ENCODE measurements at regions not wholly inside any gene's neighbourhood (a gene's known extent, or its start where the extent isn't known, plus 50 kb on each side); places are given as distances from the start of the nearest gene placed in this dataset.
A peak's percentile ranks its signal among the peaks of the same experiment; 100 is the strongest.
"Not testable (repeated sequence)": the region's sequence is repeated elsewhere in the genome, so short reads cannot be mapped to it uniquely, and the experiment has no call there.

DNA sequence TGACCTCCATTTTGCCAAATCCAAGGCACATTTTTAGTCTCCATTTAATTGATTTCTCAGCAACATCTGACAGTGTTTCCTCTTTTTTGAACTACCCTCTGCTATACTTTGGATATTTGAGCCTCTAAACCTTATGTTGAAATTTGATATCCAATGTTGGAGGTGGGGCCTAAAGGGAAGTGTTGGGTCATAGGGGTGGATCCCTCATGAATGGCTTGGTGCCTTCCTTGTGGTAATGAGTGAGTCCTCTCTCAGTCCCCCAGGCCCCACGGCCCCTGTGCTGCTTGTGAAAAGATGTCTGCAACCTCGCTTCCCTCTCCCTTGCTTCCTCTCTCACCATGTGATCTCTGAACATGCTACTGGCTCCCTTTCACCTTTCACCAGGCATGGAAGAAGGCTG lies 96.8 kb upstream of the DGKB start:
- no peak for TF ChIP-seq JUND (IDR thresholded peaks at IDR 0.05; ENCODE audit: low read depth)
- in situ Hi-C loops (cut with HindIII; ENCODE audit: low pct_unique_long_range_greater_than_20kb, low sequenced_read_pairs) = no loop called here
- DNase-seq (ENCODE audit: low read depth in 1 of 2, low spot score in 1 of 2) = no peak

DNA sequence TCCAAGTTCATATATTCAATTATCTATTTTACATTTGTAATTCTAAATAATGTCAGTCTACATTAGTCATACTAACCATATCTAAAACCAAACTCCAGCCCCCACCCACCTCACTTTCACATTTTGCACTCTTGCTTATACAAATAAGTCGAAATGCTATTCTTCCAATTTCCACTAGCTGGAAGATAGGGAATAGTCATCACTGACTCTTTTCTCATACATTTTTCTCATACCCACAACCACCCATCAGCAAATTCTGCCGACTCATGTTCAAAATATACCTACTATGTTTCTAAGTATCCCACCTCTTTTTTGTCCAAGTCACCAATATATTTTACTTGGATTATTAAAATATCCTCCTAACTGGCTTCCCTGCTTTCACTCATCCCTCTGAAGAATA lies 93.2 kb upstream of the DGKB start:
- DNase-seq (ENCODE audit: low read depth in 1 of 2, low spot score in 1 of 2) = no peak
- TF ChIP-seq JUND (IDR thresholded peaks at IDR 0.05; ENCODE audit: low read depth) = no peak
- in situ Hi-C loops (cut with HindIII; ENCODE audit: low pct_unique_long_range_greater_than_20kb, low sequenced_read_pairs) = no loop called here

DNA sequence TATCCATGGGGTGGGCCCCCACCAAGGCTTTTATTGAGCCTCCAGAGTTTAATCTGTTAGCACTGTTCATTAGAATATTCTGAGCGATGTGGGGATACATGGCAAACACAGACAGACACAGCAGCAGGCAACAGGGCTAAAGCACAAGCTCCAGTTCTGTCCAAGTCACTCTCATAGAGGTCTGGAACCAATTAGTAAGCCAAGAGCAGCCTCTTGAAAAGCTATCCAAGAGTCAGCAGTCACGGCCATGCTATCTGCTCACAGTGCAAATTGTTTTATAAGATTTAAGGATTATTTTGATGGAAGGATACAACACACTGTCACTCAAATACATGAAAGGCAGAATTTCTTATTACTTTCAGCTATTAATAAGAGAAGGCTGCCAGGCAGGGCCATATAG lies 86.4 kb upstream of the DGKB start:
- no peak for TF ChIP-seq JUND (IDR thresholded peaks at IDR 0.05; ENCODE audit: low read depth)
- in situ Hi-C loops (cut with HindIII; ENCODE audit: low pct_unique_long_range_greater_than_20kb, low sequenced_read_pairs) = no loop called here
- DNase-seq (ENCODE audit: low read depth in 1 of 2, low spot score in 1 of 2) = no peak

DNA sequence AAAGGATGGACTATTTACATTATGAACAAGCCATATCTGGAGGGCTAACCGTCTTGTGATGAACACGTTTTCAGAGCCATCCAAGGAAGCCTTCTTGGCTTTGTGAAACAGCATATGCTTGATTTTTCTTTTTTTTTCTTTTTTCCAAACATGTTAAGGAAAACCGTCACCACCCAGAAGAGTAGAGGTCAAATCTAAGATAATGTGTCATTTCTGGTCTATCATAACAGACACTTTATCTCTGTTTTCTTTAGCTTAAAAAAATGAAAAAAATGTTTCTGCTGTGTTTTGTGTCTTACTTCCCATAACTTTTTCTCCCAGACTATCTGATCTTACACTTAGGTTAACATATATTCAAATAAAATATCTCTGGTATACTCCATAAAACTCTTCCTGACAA lies 76.1 kb upstream of the DGKB start:
- no peak for TF ChIP-seq JUND (IDR thresholded peaks at IDR 0.05; ENCODE audit: low read depth)
- in situ Hi-C loops (cut with HindIII; ENCODE audit: low pct_unique_long_range_greater_than_20kb, low sequenced_read_pairs) = no loop called here
- no peak for DNase-seq (ENCODE audit: low read depth in 1 of 2, low spot score in 1 of 2)

DNA sequence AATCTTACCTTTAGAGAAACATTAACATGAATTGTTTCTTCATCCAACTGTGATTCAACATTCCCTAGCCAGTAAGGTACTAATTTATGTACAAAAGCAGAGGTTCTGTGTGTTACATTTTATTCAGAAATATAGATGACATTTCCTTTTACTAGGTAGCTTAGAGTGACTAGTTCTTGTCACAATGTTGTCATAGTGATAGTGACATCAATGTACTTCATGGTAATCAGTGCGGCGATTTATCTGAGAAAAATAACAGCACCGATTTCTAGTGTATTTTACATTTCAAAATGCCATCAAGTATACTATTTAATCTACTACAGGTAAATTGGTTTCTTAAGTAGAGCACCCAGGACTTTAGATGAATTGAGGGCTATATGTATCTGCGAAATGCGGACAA lies 72.1 kb upstream of the DGKB start:
- in situ Hi-C loops (cut with HindIII; ENCODE audit: low pct_unique_long_range_greater_than_20kb, low sequenced_read_pairs) = no loop called here
- no peak for DNase-seq (ENCODE audit: low read depth in 1 of 2, low spot score in 1 of 2)
- TF ChIP-seq JUND (IDR thresholded peaks at IDR 0.05; ENCODE audit: low read depth) = no peak

DNA sequence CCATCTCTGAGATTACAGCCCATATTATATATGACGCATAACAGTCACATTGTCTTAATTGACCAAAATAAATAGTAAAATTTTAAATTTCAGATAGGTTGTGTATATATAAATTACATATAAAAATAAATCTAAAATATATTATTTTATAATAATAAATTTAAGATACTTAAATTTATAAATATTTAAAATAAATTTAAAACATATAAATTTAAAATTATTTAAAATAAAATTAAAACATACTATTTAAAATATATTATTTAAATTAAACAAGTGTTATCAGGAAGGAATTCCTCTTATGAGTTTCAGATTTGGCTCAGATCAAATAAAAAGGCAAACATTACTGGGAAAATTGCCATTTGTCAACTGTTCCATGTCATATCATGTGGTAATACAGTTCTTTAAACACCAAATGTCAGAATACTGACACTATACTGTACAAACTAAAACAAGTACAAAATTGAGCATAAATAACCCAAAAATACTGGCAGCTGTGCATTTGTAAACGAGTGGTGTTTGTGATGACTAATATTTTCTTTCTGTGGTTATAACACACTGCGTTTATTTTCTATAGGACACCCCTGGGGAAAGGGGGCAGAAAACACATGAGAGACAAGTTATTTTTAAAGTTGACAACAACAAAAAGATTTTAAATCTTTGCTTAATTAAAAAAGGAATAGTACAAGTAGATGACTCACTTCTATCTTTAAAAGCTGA lies 71.3 kb upstream of the DGKB start:
- TF ChIP-seq JUND (IDR thresholded peaks at IDR 0.05; ENCODE audit: low read depth) = no peak
- DNase-seq (ENCODE audit: low read depth in 1 of 2, low spot score in 1 of 2) = no peak
- in situ Hi-C loops (cut with HindIII; ENCODE audit: low pct_unique_long_range_greater_than_20kb, low sequenced_read_pairs) = no loop called here

DNA sequence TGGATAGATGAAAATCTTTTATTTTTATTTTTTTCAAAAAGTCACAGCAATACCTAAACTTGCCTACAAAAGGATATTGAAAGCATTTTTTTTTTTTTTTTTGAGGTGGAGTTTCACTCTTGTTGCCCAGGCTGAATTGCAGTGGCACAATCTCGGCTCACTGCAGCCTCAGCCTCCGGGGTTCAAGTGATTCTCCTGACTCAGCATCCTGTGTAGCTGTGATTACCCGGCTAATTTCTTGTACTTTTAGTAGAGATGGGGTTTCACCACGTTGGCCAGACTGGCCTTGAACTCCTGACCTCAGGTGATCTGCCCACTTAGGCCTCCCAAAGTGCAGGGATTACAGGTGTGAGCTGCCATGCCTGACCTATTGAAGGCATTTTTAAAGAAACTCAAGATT lies 69.1 kb upstream of the DGKB start:
- DNase-seq (ENCODE audit: low read depth in 1 of 2, low spot score in 1 of 2); in situ Hi-C loops (cut with HindIII; ENCODE audit: low pct_unique_long_range_greater_than_20kb, low sequenced_read_pairs): not testable (repeated sequence)

DNA sequence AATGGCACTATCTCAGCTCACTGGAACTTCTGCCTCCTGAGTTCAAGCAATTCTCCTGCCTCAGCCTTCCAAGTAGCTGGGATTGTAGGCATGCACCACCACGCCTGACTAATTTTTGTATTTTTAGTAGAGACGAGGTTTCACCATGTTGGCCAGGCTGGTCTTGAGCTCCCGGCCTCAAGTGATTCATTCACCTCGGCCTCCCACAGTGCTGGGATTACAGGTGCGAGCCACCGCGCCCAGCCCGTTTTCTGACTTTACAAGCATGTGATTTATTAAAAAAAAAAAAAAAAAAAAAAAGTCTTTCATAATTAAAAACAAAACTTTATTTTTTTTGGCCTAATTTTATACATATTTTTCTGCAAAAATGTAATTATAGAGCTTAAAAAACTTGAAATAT lies 64.8 kb upstream of the DGKB start:
- DNase-seq (ENCODE audit: low read depth in 1 of 2, low spot score in 1 of 2); in situ Hi-C loops (cut with HindIII; ENCODE audit: low pct_unique_long_range_greater_than_20kb, low sequenced_read_pairs): not testable (repeated sequence)

DNA sequence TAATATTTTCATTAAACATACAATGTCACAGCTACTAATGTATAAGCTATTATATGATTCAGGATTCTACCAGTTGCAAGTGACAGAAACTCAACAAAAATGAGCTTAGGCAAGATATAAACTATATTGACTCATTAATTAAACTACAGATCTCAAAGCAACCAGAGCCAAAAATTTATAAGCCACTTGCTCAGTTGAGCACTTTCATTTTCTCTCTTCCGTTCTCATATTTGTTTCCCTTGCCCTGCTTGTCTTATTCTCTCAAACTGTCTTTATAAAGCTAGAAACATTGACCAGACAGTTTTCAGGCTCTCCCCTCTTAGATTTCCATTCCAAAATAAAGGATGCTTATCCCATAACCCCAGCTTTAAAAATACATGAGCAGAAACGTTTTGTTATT lies 60.2 kb upstream of the DGKB start:
- no peak for DNase-seq (ENCODE audit: low read depth in 1 of 2, low spot score in 1 of 2)
- no peak for TF ChIP-seq JUND (IDR thresholded peaks at IDR 0.05; ENCODE audit: low read depth)
- in situ Hi-C loops (cut with HindIII; ENCODE audit: low pct_unique_long_range_greater_than_20kb, low sequenced_read_pairs) = no loop called here

DNA sequence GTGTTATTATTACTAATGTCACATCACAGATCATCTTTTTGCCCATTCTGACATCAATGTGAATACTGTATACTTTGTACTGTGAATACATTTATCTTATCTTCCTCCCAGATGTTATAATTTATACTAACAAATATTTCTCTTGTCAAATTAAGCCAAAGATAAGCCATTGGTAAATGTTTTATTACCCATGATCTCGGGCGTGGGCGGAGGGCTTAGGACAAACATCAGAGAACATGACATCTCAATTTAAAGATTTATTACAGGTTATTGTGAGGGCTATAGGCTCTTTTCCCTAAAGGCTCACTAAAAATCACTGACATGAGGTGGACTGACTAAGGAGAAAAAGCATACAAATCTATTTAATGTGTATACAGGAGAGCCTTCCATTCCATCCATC lies 58.2 kb upstream of the DGKB start:
- in situ Hi-C loops (cut with HindIII; ENCODE audit: low pct_unique_long_range_greater_than_20kb, low sequenced_read_pairs) = no loop called here
- no peak for TF ChIP-seq JUND (IDR thresholded peaks at IDR 0.05; ENCODE audit: low read depth)
- DNase-seq (ENCODE audit: low read depth in 1 of 2, low spot score in 1 of 2) = no peak

DNA sequence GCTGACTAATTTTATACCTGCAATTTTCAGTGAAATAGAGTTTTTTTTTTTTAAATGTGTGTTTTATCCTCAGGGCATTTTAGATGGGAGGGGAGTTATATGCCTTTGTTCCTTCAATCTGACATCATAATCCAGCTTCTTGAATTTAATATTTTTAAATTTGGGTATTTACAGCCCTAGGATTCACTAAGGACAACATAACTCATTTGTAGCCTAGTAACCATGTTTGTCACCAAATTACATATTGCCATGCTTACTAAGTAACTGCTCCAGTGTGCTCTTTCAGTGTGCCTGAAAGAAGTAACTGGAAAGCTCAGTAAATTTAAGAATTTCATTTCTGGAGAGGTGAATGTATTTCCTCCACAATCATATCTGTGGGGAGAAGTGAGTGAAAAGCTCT lies 56.8 kb upstream of the DGKB start:
- no peak for DNase-seq (ENCODE audit: low read depth in 1 of 2, low spot score in 1 of 2)
- TF ChIP-seq JUND (IDR thresholded peaks at IDR 0.05; ENCODE audit: low read depth) = no peak

DNA sequence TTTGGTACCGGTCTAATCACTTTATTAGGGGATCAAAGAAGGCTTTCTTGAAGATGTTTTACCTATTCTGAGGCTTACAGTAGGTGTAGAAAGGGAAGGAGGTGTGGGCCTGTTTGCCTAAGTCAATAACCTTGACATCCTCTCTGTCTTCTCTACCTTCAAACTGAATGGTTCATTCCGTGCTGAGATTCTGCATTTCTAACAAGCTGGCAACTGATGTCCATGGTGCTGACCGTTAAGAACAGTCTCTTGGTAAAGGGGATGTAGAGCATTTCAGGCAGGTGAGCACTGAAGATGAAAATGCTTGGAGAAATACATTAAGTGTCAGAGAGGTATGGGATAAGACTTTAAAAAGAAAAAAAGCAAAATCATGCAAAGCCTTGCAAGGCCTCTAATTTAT lies 51.5 kb upstream of the DGKB start:
- DNase-seq (ENCODE audit: low read depth in 1 of 2, low spot score in 1 of 2) = peak in 1 of 2 experiments; percentile 46
- in situ Hi-C loops (cut with HindIII; ENCODE audit: low pct_unique_long_range_greater_than_20kb, low sequenced_read_pairs) = no loop called here
- TF ChIP-seq JUND (IDR thresholded peaks at IDR 0.05; ENCODE audit: low read depth) = no peak

More for the DNA sequence above, 56.8 kb upstream of the DGKB start:
- in situ Hi-C loops (cut with HindIII; ENCODE audit: low pct_unique_long_range_greater_than_20kb, low sequenced_read_pairs) = no loop called here
